PFSK-1 (cell line): ENCODE measurements at regions not wholly inside any gene's neighbourhood (a gene's known extent, or its start where the extent isn't known, plus 50 kb on each side); places are given as distances from the start of the nearest gene placed in this dataset.

Source experiments
- POLR2AphosphoS5 ChIP-seq: IDR thresholded peaks from 2 replicates; pipeline ENCODE4 v1.6.1; 2012; ENCODE audit warnings: low read depth, mild to moderate bottlenecking, control low read depth, low read length, moderate library complexity
- REST ChIP-seq, 2 experiments: IDR thresholded peaks; 2 replicates each; pipeline versions ENCODE4 v1.6.1 to v1.8.0; 2011 to 2012; ENCODE audit warnings: low read depth in 2 of 2, low read length in 2 of 2, control low read depth in 1 of 2, inconsistent platforms in 1 of 2, mild to moderate bottlenecking in 1 of 2, moderate library complexity in 1 of 2; ENCODE audit not compliant: insufficient read depth in 1 of 2
- SIN3A ChIP-seq: IDR thresholded peaks from 2 replicates; pipeline ENCODE4 v1.6.1; 2012; ENCODE audit warnings: mild to moderate bottlenecking, low read length, moderate library complexity, borderline replicate concordance; ENCODE audit not compliant: insufficient read depth
- TAF1 ChIP-seq: IDR thresholded peaks from 2 replicates; pipeline ENCODE4 v1.6.1; 2012; ENCODE audit warnings: low read length, control low read depth, borderline replicate concordance; ENCODE audit not compliant: insufficient read depth

- TF ChIP-seq SIN3A = no peak
- TF ChIP-seq POLR2AphosphoS5 = no peak
- no peak for TF ChIP-seq TAF1
- no peak for TF ChIP-seq REST (IDR thresholded peaks at IDR 0.05; ENCODE audit: insufficient read depth in 1 of 2, low read depth in 2 of 2, low read length in 2 of 2)
Measured at GRCh38 chr4:114378305-114378903, 220.2 kb upstream of the UGT8 start.
